ENCODE measurements at regions not wholly inside any gene's neighbourhood (a gene's known extent, or its start where the extent isn't known, plus 50 kb on each side); places are given as distances from the start of the nearest gene placed in this dataset.

DNA sequence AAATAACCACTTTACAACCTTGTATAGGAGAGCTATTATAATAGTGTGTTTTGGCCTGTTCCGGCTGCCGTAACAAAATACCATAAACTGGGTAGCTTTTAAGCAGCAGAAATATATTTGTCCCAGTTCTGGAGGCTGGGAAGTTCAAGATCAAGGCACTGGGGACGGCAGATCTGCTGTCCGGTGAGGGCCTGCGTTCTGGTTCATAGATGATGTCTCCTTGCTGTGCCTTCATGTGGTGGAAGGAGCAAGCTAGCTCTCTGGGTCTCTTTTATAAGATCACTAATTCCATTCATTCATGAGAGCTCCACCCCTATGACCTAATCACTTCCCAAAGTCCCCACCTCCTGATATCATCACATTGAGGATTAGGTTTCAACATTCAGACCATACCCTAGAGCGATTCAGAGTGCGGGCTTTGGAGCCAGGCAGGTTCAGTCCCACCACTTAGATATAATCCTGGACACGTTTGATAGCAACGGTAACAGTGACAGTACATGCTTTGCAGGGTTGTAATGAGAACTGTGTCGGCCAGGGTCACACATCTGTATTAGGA, 76.2 kb upstream of the ZFHX3 start:
- TF ChIP-seq NRF1 (IDR thresholded peaks at IDR 0.05; ENCODE audit: low read depth, low read length) (no peak), GATA2 (CRISPR knock-in tag; IDR thresholded peaks at IDR 0.05) (no peak), JUND (IDR thresholded peaks at IDR 0.05) (no peak), GABPA (IDR thresholded peaks at IDR 0.05; ENCODE audit: low read depth) (no peak)
- TF ChIP-seq, protein P1, sequence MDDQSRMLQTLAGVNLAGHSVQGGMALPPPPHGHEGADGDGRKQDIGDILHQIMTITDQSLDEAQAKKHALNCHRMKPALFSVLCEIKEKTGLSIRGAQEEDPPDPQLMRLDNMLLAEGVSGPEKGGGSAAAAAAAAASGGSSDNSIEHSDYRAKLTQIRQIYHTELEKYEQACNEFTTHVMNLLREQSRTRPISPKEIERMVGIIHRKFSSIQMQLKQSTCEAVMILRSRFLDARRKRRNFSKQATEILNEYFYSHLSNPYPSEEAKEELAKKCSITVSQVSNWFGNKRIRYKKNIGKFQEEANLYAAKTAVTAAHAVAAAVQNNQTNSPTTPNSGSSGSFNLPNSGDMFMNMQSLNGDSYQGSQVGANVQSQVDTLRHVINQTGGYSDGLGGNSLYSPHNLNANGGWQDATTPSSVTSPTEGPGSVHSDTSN (IDR thresholded peaks at IDR 0.05): no peak
- Histone ChIP-seq H3K4me3 (ENCODE audit: low read depth in 2 of 2, low read length in 1 of 2) (no peak overlapping the region), H3K9me3 (no peaks in the 10 kb centered on the region), H3K27me3 (ENCODE audit: insufficient read depth) (no peaks in the 10 kb centered on the region), H2AFZ (ENCODE audit: low read depth) (no peak overlapping the region), H4K20me1 (ENCODE audit: insufficient read depth) (no peaks in the 10 kb centered on the region), H3K9me2 (no peaks in the 10 kb centered on the region), H3K36me3 (replicated peaks in 1 of 2; ENCODE audit: control insufficient read depth in 1 of 2, insufficient read depth in 2 of 2, low read length in 1 of 2) (no peaks in the 10 kb centered on the region), H3K9ac (no peak overlapping the region), H3F3A (replicated peaks; ENCODE audit: insufficient read depth) (peaks cover 5% of the 10 kb centered on the region), H3K27ac (ENCODE audit: low read depth in 2 of 2, low read length in 1 of 2) (no peak overlapping the region), H3K4me1 (ENCODE audit: control insufficient read depth in 1 of 2, insufficient read depth in 2 of 2, low read depth in 1 of 2, low read length in 1 of 2) (no peaks in the 10 kb centered on the region), H3K4me2 (no peak overlapping the region), H3K79me2 (ENCODE audit: insufficient read depth) (no peaks in the 10 kb centered on the region)
- CTCF ChIA-PET: no interaction called here
- 88% methylated on average over 9 of the region's 10 CpGs for whole genome bisulfite sequencing (ENCODE audit: low lambda C conversion rate)
- DNase-seq: no peak
- POLR2A ChIA-PET: no interaction called here

DNA sequence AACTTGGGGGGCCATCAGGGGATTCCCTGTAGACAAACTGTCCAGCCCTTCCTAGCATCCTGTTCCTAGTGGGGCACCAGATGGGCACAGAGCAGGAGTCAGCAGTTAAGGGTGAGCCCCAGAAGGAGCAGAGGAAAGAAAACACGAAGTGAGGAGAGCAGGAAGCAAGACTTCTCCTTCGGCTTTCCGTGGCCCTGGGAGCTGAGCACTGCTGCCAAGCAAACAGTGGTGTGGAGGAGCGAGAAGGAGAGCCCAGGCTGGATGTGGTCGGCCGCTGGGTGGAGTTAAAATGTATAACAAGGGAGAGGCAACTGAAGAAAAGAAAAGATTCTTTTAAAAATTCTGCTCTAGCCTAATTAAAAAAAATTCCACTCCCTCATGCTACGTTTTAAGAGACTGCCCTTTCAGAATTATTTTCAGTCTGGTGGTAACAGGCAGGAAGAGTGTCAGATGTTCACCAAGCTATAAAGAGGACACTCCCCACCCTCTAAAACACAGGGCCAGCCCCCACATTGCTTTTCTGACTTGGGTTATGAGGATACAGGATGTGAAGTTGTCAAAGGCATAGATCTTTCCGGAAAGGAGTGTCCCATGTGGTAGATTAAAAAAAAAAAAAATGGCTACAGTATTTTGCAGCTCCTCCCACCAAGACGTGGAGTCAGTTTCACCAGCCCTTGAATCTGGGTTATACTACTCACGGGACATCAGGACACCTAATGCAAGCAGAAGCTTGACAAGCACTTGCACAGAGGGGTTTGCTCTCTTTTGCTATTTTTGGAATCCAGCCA, 74.9 kb upstream of the ZFHX3 start:
- CTCF ChIA-PET: no interaction called here
- H3K9me2 ChIP-seq: no peaks in the 10 kb centered on the region
- H3K9ac ChIP-seq: no peak overlapping the region
- no peaks in the 10 kb centered on the region for H4K20me1 ChIP-seq (ENCODE audit: insufficient read depth)
- H3K4me2 ChIP-seq: no peak overlapping the region
- H3K79me2 ChIP-seq (ENCODE audit: insufficient read depth): no peaks in the 10 kb centered on the region
- DNase-seq: no peak
- no peak overlapping the region for H2AFZ ChIP-seq (ENCODE audit: low read depth)
- no peaks in the 10 kb centered on the region for H3K27me3 ChIP-seq (ENCODE audit: insufficient read depth)
- no peak overlapping the region for H3K4me3 ChIP-seq (ENCODE audit: low read depth in 2 of 2, low read length in 1 of 2)
- POLR2A ChIA-PET: no interaction called here
- TF ChIP-seq RCOR1 (IDR thresholded peaks at IDR 0.05; ENCODE audit: low read length) (no peak), MXI1 (IDR thresholded peaks at IDR 0.05; ENCODE audit: low read depth, low read length) (no peak), TAF1 (IDR thresholded peaks at IDR 0.05; ENCODE audit: borderline replicate concordance, low read depth, low read length) (no peak), RFX5 (IDR thresholded peaks at IDR 0.05; ENCODE audit: low read length) (no peak), MEF2A (IDR thresholded peaks at IDR 0.05; ENCODE audit: borderline replicate concordance, low read depth) (no peak)
- TF ChIP-seq, protein P1 (IDR thresholded peaks at IDR 0.05): no peak
- TF ChIP-seq, protein P2, sequence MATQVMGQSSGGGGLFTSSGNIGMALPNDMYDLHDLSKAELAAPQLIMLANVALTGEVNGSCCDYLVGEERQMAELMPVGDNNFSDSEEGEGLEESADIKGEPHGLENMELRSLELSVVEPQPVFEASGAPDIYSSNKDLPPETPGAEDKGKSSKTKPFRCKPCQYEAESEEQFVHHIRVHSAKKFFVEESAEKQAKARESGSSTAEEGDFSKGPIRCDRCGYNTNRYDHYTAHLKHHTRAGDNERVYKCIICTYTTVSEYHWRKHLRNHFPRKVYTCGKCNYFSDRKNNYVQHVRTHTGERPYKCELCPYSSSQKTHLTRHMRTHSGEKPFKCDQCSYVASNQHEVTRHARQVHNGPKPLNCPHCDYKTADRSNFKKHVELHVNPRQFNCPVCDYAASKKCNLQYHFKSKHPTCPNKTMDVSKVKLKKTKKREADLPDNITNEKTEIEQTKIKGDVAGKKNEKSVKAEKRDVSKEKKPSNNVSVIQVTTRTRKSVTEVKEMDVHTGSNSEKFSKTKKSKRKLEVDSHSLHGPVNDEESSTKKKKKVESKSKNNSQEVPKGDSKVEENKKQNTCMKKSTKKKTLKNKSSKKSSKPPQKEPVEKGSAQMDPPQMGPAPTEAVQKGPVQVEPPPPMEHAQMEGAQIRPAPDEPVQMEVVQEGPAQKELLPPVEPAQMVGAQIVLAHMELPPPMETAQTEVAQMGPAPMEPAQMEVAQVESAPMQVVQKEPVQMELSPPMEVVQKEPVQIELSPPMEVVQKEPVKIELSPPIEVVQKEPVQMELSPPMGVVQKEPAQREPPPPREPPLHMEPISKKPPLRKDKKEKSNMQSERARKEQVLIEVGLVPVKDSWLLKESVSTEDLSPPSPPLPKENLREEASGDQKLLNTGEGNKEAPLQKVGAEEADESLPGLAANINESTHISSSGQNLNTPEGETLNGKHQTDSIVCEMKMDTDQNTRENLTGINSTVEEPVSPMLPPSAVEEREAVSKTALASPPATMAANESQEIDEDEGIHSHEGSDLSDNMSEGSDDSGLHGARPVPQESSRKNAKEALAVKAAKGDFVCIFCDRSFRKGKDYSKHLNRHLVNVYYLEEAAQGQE (IDR thresholded peaks at IDR 0.05; ENCODE audit: low read depth, low read length): no peak
- WGBS (ENCODE audit: low lambda C conversion rate): 83% methylated on average over 10 of the region's 10 CpGs
- no peaks in the 10 kb centered on the region for H3K36me3 ChIP-seq (replicated peaks in 1 of 2; ENCODE audit: control insufficient read depth in 1 of 2, insufficient read depth in 2 of 2, low read length in 1 of 2)
- no peaks in the 10 kb centered on the region for H3K4me1 ChIP-seq (ENCODE audit: control insufficient read depth in 1 of 2, insufficient read depth in 2 of 2, low read depth in 1 of 2, low read length in 1 of 2)
- no peak overlapping the region for H3K27ac ChIP-seq (ENCODE audit: low read depth in 2 of 2, low read length in 1 of 2)
- H3F3A ChIP-seq (replicated peaks; ENCODE audit: insufficient read depth): peaks cover 5% of the 10 kb centered on the region
- H3K9me3 ChIP-seq: no peaks in the 10 kb centered on the region

Measured in SK-N-SH (cell line).